Activated CD4-positive, alpha-beta T cell treated with anti-CD3 and anti-CD28 coated beads for 48 hours (primary cell): ENCODE measurements at regions not wholly inside any gene's neighbourhood (a gene's known extent, or its start where the extent isn't known, plus 50 kb on each side); places are given as distances from the start of the nearest gene placed in this dataset.

Source experiments
- DNase-seq: peaks from one replicate; pipeline ENCODE4 v3.0.0-alpha.2; 2020

DNA sequence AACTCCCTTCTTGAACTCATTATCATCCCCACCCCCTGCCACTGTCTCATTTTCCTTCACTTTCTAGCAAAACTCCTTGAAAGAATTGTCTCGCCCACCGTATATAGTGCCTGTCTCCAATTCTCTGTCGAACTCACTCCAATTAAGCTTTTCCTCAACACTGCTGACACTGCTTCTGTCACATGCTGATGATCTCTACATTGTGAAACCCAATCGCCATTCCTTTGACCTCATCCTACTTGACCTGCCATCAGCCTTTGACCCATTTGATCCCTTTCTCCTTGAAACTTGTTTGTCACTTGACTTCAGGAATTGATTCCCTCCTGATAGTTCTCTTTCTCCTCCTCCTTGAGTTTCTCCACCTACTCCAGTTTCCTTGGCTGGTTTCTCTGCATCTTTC lies 54.8 kb downstream of the CCDC71L start:
- DNase-seq, result no peak

DNA sequence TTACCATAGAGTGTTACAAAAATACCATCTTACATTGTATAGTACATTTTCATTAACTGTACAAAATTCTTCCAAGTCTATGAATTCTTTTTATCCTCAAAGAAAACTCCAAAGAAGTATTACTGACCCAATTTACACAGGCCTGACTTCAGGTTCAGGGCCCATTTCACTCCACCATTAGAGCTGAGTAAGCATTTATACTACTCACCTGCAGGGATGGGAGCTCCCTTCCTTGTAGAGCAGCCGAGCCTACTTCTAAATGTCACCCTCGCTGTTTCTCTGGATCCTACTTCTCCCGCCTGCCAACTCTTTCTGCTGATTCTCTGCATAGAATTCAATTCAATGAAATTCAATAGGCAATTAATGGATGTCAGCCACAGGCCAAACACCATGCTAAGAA lies 56.0 kb downstream of the CCDC71L start:
- DNase-seq, result no peak

DNA sequence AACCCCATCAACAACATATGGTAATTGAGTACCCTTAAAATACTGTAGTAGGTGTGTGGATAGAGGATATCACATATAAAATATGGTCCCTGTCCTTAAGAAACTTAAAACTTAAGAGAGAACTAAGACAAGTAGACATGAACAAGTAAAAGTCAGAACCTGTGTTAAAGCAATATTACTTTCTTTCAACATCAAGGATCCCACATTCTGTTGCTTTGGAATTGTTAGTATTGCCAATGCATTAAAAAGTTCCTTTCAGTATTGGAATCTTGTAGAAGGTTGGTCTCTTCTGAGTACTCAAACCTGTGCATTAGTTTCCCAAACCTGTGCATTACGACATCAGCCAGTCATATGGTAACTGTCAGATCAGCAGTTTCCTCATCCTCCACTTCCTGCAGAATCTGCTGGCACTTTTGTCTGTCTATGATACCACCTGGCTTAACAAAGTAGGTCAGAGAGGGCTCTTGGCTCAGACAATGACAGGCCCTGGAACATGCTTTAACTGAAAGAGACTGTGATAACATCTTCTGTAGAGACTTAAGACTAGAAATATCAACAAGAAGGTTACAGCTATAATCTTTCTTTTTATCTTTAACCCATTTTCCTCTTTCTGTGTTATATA lies 56.5 kb downstream of the CCDC71L start:
- DNase-seq, result peak; percentile 22

DNA sequence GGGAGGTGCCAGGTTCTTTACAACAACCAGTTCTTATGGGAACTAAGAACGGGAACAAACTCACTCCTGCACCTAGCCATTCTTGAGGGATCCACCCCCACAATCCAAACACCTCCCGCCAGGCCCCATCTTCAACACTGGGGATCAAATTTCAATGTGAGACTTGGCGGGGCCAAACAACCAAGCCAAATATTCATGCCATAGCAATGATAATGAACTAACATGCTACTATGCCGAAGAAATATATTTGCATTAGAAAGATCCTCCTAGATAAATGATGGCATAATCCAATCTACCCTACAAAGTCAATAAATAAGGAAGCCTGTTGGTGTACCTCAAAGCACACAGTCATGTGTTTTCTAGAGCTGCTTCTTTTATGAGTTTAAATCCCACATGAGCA lies 57.6 kb downstream of the CCDC71L start:
- DNase-seq, result no peak

DNA sequence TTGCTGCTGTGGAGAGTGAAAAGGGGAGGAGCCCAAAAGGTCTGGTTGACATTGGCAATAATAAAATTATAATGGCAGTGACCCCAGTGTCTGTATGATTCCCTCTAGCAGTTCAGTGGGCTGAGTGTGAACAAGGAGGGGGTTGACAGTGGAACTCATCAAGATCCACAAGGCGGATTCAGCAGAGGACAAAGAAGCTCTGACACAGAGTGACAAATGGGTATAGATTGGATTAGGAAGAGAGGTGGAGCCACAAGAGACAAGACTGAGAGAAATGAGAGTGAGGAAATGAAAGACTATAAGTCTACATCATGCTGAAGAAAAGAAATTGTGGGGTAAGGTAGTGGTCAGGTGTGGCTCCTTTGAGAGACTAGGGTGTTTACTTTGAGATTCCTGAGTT lies 58.9 kb downstream of the CCDC71L start:
- no peak for DNase-seq

DNA sequence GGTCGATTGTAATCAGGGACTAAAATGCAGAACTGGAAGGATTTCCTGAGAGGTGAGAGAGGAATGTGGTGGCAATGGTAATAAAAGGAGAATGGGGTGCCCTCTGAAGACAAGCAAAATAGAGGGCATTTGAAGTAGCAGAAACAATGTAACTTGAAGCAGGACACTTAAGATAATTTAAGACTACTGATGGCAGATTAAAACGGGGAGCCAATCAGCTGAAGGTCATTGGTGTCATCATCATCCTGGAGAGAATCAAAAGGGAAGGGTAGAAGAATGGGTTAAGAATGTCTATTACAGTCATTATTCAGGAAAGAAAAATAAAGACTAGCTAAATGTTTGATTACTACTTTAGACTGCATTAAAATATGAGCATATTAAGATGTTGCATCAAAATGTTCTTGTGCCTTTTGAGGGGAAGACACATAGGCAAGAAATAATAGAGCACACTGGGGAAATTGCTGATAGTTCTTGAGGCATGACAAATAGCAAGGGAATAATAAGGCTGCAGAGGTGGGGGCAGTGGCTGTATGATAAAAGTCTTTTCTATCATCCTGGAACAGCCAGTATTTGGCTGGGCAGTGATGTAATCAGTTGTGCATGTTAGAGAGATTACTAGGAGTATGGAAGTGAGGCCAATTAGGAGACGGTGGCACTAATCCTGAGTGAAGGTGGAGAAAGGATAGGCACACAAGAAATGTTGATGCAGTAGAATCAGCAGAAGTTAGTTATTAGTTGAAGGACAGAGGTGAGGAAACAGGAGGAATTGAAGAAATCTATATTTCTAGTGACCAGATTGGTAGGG lies 60.2 kb downstream of the CCDC71L start:
- DNase-seq, result no peak

DNA sequence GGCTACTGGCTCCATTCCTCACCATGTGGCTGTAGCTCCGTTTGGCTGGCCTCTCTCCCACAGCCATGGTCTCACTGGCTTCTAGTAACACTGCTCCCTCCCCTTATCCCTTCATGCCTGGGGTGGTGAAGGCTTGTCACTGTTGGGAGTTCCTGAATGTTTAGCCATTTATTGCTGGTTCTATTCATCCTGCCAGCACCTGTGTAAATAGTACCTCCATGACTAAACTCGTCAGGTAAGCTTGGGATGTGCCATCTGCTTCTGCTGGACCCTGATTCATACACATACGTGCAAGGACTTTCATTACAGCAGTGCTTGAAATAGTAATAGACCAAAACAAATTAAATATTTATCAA lies 61.6 kb downstream of the CCDC71L start:
- no peak for DNase-seq

DNA sequence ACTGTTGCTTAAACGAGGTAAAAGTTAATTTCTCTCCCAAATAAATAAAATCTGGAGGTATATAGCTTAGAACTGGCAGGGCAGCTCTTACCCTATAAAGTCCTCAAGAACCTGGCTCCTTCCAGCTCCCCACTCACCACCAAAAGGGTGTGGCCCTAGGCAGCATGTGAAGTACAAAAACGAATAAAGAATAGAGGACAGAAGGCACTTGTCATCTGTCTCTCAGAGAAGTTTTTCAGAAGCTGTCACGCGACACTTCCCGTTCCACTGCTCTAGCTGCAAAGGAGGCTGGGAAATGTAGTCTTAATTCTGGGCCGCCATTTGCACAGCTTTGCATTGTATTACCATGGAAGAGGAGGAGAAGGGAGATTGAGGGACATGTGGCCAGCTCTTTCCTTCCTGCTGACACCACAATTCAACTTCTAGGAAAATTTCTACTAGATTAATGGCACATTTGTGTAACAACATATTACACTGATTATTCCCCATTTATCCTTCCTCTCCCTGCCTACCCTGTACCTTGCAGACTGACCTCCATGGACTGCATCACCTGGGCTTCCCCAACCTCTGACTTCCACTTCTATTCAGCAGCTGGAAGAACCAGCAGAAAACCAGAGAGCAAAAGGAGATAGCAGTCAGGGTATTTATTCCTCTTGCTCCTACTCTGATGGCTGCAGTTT lies 62.2 kb downstream of the CCDC71L start:
- peak; percentile 77 for DNase-seq

DNA sequence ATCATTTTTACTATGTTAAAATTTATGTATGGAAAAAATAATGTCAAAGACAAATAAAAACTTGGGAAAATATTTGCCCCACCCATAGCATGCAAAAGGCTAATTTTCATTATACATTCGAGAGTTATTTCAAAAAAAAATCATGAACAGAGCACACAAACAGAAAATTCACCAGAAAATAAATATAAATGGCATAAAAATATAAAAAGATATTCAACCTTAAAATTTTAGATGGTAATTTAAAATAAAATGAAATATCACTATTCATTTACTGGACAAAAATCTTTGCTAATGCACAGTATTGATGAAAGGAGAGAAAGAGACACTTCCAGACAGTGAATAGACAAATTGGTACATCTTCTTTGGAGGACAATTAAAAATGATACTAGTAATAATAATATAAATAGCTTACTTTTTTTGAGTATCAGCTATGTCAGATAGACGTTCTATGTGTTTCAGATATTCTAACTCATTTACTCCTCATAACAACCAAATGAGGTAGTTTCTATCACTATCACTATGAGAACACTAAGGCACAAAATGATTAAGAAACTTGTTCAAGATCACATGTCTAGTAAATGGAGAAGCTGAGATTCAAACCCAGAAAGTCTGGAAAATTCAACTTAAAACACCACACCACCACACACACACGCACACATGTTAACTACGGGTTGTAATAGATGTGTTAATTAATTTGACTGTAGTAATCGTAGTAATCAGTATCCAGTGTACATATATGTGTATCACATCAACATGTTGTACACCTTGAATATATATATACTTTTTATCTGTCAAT lies 63.0 kb downstream of the CCDC71L start:
- DNase-seq, result no peak

DNA sequence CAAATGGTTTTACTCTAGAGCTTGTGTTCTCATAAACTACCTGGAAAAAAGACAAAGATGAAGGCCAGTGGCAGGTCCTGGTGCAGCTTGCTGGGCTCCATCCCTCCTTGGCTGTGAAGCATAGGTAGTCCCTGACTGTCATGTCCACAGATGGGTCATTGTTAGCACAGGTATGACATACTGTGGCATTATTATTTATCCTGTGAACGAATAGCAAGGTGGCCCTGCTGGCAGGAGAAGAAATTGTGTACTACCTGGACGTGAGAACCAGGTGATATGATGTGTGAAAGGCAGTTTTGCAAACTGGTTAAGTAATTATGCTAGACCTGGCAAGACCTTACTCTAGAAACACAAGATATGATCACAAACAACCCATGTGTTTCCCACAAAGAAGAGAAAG lies 63.9 kb downstream of the CCDC71L start:
- no peak for DNase-seq

DNA sequence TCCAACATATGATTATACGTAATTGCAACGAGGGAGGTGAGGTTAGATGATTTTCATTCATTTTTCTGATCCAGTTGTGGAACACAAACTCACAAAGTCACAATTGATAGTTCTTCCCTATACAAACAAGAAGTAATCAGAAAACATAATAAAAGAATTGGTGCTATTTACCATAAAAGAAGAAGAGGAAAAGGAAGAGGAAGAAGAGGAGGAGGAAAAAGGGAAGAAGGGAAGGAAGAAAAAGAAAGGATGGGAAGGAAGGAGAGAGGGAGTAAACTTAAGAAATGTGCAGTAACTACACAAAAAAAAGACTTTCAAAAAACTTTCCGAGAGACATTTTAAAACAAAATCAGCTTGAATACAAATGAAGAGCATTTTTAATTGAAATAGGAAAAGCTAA lies 65.0 kb downstream of the CCDC71L start:
- DNase-seq, result no peak

DNA sequence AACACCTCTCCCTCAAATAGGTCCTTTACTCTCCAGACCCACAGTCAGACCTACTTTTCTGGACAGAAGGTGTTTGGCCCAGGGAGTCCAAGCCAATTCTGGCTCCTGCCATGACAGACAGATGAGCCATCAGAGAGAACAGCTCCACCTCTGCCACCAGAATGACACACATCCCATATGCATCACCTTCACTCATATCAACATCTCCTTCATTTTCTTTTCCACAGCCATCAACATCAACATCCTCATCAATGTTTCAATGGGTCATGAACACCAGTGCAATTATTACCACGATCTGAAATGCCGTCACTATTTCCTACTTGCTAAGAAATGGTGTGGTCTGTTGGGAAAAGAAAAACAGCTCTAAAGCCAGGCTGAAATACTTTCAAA lies 67.9 kb downstream of the CCDC71L start:
- DNase-seq, result no peak

DNA sequence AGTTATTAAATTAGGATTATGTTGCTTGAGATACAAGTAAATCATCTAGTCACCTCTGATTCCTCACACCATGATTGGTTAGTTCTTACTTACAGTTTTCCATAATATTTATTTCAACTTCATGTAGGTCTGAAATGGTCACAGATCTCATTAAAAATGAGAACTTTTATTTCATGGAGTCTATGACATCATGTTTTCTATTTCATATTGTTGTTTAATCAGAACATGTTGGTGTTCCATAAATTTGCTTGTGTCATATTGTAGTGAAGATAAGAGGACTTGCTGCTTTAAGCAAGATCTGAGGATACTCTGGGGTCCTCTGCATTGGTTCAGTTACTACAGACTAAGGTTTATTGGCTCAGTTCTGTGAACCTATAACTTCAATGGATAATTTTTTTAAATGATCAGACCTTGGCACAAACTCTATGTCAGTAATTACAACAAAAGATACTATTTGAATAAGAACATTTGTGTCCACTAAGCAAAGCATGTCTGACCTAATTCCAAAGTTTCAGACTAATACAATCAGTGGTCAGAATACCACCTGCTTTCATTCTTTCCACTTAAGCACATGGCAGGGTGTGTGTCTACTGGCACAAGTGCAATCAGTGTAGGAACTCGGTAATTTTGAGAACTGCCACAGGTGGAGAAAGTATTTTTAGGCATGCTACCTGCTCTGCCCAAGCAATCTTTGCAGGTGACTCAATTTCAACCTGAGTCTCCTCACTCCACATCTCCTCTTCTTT lies 68.5 kb downstream of the CCDC71L start:
- no peak for DNase-seq

DNA sequence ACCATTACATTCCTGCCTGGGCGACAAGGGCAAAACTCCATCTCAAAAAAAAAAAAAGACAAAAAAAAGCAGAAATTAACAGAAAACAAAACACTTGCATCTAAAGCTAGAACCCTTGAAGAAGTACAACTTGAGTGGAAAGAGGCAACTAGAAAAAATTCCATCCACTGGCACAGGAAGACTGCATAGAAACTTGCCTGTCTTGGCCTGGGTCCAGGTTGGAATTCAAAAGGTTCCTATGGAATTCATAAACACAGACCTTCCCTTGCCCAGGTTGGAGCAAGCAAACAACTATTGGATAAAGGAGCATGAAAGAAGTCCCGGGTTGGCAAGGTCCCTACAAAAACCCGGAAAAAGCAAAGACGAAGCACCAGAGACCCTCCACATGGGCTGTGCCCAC lies 69.8 kb downstream of the CCDC71L start:
- no peak for DNase-seq

DNA sequence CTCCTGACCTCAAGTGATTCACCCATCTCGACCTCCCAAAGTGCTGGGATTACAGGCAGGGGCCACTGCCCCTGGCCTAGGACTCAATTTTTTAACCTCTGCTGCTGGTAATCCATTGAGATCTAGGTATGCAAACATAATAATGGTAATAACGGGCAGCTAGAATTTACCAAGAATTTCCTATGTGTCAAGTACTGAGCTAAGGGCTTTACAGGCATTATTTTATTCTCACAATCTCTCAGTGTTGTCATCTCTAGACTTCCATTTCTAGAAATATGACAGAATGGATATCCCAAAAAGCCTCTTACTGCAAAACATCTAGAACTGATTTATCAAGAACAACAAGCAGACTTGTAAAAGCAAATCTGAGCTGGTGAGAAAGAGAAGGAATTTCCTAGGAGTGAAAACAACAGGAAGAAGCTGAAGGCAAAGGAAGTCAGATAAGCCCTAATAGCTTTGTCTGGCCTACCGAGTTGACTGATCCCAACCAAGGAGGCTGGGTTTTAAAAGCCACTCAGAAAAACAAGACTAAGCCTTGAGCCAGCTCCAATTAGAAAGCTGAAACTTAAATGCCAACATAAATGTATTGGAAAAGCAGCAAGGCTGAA lies 70.6 kb downstream of the CCDC71L start:
- DNase-seq, result no peak

DNA sequence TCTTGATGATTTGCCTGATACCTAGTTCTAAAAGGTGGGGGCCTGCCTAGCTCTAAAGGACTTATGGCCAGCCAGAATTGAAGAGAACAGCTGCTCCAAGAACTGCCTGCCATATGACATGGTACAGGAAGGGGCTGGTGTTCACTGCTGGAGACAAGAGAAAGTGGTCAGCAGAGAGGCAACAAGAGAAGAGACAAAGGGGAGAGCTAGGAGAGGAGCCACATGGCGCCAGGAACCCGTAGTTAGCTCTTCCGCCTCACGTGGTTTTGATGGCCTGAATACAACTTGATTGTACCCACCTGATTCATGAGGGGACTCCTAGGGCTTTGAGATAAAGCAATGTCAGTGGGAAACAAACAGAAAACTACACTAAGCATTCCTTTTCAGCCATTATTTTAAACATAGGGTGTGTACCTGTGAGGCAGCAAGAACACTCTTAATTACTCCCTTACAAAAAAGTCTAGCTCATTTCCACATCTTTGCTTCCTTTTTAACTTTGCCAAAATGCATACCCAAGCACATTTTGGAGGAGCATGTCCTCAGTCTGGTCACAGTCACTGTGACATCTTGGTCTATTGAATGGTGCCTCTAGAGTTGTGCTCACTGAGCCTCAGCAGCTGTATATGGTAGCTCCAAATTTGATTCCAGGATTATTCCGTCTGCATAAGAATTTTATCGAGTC lies 71.6 kb downstream of the CCDC71L start:
- no peak for DNase-seq

DNA sequence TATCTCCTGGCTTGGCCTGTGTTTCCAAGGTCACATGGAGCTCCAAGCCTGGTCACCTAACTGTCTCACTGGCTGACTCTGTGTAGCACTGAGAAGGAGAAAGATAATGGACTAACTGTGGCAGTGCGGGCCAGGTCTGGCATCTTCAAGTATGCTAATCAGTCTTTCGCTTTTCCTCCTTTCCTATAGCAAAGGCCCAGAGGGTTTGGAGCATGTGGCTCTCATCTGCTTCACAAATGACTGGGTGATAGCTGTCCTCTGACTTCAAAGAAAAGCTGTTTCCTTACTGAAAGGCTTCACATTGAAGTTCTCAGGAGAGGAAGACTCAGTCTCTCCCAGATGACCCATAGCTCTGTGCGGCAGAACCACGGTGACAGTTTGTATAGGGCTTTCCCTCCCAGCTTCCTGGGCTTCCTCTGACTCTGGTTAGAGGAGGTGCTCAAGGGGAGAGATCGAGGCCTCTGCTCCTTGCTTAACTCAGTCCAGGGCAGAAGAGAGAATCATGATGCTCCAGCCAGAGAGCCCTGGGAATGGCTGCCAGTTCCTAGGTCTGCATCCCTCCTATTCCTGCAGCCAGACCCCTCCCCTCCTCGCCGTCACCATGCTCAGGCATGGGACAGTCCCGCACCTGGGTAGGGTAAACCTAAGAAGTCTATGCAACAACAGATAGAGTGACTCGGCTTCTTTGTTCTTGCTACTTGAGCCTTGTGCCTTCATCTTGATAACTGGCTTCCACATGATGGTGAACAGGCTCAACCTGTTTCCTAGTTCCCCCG lies 72.3 kb downstream of the CCDC71L start:
- DNase-seq, result no peak

DNA sequence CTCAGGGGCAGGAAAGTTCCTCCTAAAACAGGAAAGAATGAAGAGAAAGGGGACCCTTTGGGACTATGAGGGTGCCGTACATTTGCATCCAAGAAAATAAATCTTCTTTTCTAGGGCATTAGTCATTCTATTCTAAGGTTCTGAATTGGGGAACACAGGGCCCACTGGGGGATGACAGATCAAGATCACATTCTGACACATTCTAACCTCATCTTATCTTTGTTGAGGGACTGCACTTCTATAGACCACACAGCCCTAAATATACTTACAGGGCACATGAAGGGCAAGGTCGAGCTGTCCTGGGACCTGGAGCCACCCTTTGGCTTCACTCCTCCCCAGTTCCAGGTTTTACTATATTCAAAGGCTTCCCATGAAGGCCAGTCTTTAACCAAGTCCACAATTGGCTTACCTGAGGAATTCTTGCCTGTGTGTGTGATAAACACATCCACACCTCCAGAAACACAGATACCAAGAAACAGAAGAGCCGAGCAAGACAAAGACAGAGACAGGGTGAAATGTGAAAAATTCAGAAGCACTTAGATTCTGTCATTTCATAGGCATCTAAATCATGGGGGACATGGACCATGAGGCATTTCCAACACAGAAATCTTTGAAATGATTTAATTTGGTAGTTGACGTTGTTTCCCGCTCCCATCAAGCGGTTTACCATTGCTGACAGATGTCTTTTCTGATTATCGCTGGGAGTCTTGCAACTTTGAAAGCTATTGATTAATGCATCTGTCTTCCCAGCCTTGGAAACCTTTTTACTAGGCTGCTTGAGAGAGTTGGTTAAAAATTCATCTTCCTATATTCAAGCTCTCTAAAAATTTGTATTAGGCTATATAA lies 75.8 kb downstream of the CCDC71L start:
- no peak for DNase-seq

DNA sequence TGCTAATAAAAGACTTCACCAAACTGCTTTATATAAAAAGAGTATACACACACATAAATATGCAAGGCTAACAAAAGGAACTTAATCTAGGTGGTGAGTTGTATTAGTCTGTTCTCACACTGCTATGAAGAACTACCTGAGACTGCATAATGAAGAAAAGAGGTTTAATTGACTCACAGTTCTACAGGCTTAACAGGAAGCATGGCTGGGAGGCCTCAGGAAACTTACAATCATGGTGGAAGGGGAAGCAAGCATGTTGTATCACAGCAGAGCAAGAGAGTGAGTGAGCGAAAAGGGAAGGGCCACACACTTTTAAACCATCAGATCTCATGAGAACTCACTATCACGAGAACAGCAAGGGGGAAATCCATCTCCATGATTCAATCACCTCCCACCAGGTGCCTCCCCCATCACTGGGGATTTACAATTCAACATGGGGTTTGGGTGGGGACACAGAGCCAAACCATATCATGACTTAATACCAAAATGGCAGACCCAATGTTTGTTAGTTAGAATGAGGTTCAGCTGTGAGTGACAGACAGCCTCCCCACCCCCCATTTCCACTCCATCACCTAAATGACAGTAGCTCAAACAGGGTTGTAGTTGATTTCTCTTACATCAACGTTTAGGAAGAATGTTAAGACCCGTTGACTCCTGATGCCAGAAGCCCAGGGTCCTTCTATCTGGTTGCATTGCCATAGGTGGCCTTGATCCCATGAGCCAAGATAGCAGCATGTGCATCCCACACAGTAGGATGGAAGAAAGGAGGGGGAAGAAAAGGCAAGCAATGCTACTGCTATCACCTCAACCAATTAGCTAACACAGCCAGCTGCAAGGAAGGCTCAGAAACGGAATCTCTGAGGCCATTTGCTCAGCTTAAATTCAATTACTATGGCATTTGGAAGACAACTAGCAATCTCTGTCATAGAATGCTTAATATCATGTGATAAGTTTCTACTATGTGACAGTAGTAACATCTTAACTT lies 77.0 kb downstream of the CCDC71L start:
- no peak for DNase-seq
